HCT116 (cell line): ENCODE measurements at regions not wholly inside any gene's neighbourhood (a gene's known extent, or its start where the extent isn't known, plus 50 kb on each side); places are given as distances from the start of the nearest gene placed in this dataset.

Experiments
- ATAC-seq: fragments of 200-7000 bp; cut with Tn5 transposase; 2 replicates; pipeline ENCODE4 v1.9.1; 2020; ENCODE audit warnings: mild to moderate bottlenecking, moderate library complexity
- BruUV-seq: library from RNA; stranded (reverse); fragments of 400-500 nt; replicated peaks from 2 replicates; lab custom pipeline; 2021; lab: Mats Ljungman, UMichigan
- CTCF ChIA-PET: fragments of 300-600 bp; sonication (Branson Sonifier 250); formaldehyde crosslinking; loops from one replicate; lab custom pipeline; 2021; ENCODE audit warnings: antibody characterized with exemption; lab: Charles Lee
- POLR2A ChIA-PET: fragments of 300-600, 350-600 bp; sonication (Branson Sonifier 250); formaldehyde crosslinking; loops from one replicate; lab custom pipeline; 2021; ENCODE audit warnings: antibody characterized with exemption; lab: Charles Lee
- RAD21 ChIA-PET, 2 experiments: fragments of 300-600 bp; sonication (Branson Sonifier 250); formaldehyde crosslinking; loops; one replicate each; lab custom pipeline; 2023; ENCODE audit warnings: low total read pairs in 2 of 2; ENCODE audit not compliant: uncharacterized antibody in 2 of 2, unreplicated experiment in 2 of 2, low non-redundant PET in 1 of 2; lab: Charles Lee
- DNase-seq: peaks from one replicate; pipeline ENCODE4 v3.0.0-alpha.2; 2010; ENCODE audit warnings: low read depth, low spot score
- H2AFZ ChIP-seq: fragments of 200-600 bp; shearing (Covaris generic), sonication (generic); 2 replicates; pipeline ENCODE4 v1.6.1; 2017; ENCODE audit warnings: low read depth, mixed run types, mixed read lengths, antibody characterized with exemption, low read length; ENCODE audit not compliant: poor library complexity, severe bottlenecking
- H3K27ac ChIP-seq: 2 replicates; pipeline ENCODE4 v1.5.1; 2012; ENCODE audit warnings: low read depth, low read length
- H3K27me3 ChIP-seq: fragments of 200-600 bp; sonication (generic); 2 replicates; pipeline ENCODE4 v1.6.1; 2016; ENCODE audit warnings: mixed run types, low read length, mixed read lengths; ENCODE audit not compliant: insufficient read depth
- H3K36me3 ChIP-seq, 2 experiments: fragments of 200-500 bp in 1 of 2; fragments of 200-600 bp in 1 of 2; sonication (Bioruptor generic) in 1 of 2; sonication (generic) in 1 of 2; 2 replicates each; pipeline versions ENCODE4 v1.5.1 to v1.6.1; 2014 to 2016; ENCODE audit warnings: low read length in 2 of 2, inconsistent platforms in 1 of 2, mixed read lengths in 1 of 2, mixed run types in 1 of 2; ENCODE audit not compliant: insufficient read depth in 2 of 2, control insufficient read depth in 1 of 2
- H3K4me1 ChIP-seq, 2 experiments: fragments of 200-600 bp in 1 of 2; sonication (generic) in 1 of 2; 2 replicates each; pipeline versions ENCODE4 v1.5.1 to v1.6.1; 2012 to 2017; ENCODE audit warnings: low read length in 2 of 2, inconsistent platforms in 1 of 2, mild to moderate bottlenecking in 1 of 2, mixed read lengths in 1 of 2, mixed run types in 1 of 2, moderate library complexity in 1 of 2; ENCODE audit not compliant: insufficient read depth in 2 of 2, control insufficient read depth in 1 of 2
- H3K4me2 ChIP-seq: fragments of 200-600 bp; sonication (generic); 2 replicates; pipeline ENCODE4 v1.6.1; 2017; ENCODE audit warnings: mixed run types, low read length, mixed read lengths
- H3K4me3 ChIP-seq, 2 experiments: fragments of 200-600 bp in 1 of 2; sonication (generic) in 1 of 2; replicated peaks in 1 of 2; 2 replicates each; pipeline ENCODE4 v1.5.1; 2011 to 2016; ENCODE audit warnings: low read length in 2 of 2, control low read depth in 1 of 2, low read depth in 1 of 2, mild to moderate bottlenecking in 1 of 2, mixed read lengths in 1 of 2, mixed run types in 1 of 2
- H3K79me2 ChIP-seq: fragments of 200-600 bp; sonication (generic); 2 replicates; pipeline ENCODE4 v1.6.1; 2017; ENCODE audit warnings: mild to moderate bottlenecking, mixed run types, low read length, moderate library complexity, mixed read lengths; ENCODE audit not compliant: insufficient read depth
- H3K9ac ChIP-seq: fragments of 200-600 bp; sonication (generic); 2 replicates; pipeline ENCODE4 v1.6.1; 2016; ENCODE audit warnings: low read length, mixed read lengths
- H3K9me2 ChIP-seq: fragments of 200-600 bp; sonication (generic), shearing (Covaris generic); 2 replicates; pipeline ENCODE4 v1.6.1; 2017; ENCODE audit warnings: mixed run types, mild to moderate bottlenecking, moderate library complexity; ENCODE audit not compliant: insufficient read depth
- H3K9me3 ChIP-seq, 2 experiments: fragments of 200-500 bp in 1 of 2; fragments of 200-600 bp in 1 of 2; sonication (Bioruptor generic) in 1 of 2; sonication (generic) in 1 of 2; 2 replicates each; pipeline ENCODE4 v1.6.1; 2014 to 2017; ENCODE audit warnings: low read length in 2 of 2, mixed read lengths in 2 of 2, inconsistent platforms in 1 of 2, low read depth in 1 of 2, mild to moderate bottlenecking in 1 of 2, mixed run types in 1 of 2, moderate library complexity in 1 of 2; ENCODE audit not compliant: control insufficient read depth in 1 of 2, insufficient read depth in 1 of 2
- H4K20me1 ChIP-seq: fragments of 200-600 bp; sonication (generic), shearing (Covaris generic); 2 replicates; pipeline ENCODE4 v1.6.1; 2017; ENCODE audit warnings: mixed run types, mild to moderate bottlenecking, moderate library complexity; ENCODE audit not compliant: insufficient read depth
- CEBPB ChIP-seq: IDR thresholded peaks from 2 replicates; pipeline ENCODE4 v1.6.1; 2012; ENCODE audit warnings: low read depth
- ELF1 ChIP-seq: IDR thresholded peaks from 2 replicates; pipeline ENCODE4 v1.6.1; 2012; ENCODE audit warnings: low read depth, borderline replicate concordance
- EZH2 ChIP-seq: fragments of 200-600 bp; sonication (generic); IDR thresholded peaks from 2 replicates; pipeline ENCODE4 v1.6.1; 2017; ENCODE audit warnings: antibody characterized with exemption, mixed run types
- EZH2phosphoT487 ChIP-seq: fragments of 200-600 bp; IDR thresholded peaks from 2 replicates; pipeline ENCODE4 v1.6.1; 2018; ENCODE audit warnings: antibody characterized with exemption, borderline replicate concordance
- FOSL1 ChIP-seq: IDR thresholded peaks from 2 replicates; pipeline ENCODE4 v1.6.1; 2012; ENCODE audit warnings: low read depth
- JUND ChIP-seq: IDR thresholded peaks from 2 replicates; pipeline ENCODE4 v1.6.1; 2012
- POLR2A ChIP-seq: IDR thresholded peaks from 2 replicates; pipeline ENCODE4 v1.7.0; 2011; ENCODE audit warnings: borderline replicate concordance; ENCODE audit not compliant: insufficient read depth, insufficient read length; ENCODE audit errors: extremely low read depth
- POLR2AphosphoS5 ChIP-seq: IDR thresholded peaks from 2 replicates; pipeline ENCODE4 v1.6.1; 2011; ENCODE audit warnings: mild to moderate bottlenecking, low read depth, low read length, moderate library complexity
- RAD21 ChIP-seq: IDR thresholded peaks from 2 replicates; pipeline ENCODE4 v1.6.1; 2012; ENCODE audit warnings: low read depth, mild to moderate bottlenecking
- SIN3A ChIP-seq: IDR thresholded peaks from 2 replicates; pipeline ENCODE4 v1.6.1; 2012; ENCODE audit warnings: low read depth
- SP1 ChIP-seq: IDR thresholded peaks from 2 replicates; pipeline ENCODE4 v1.6.1; 2012; ENCODE audit warnings: low read depth
- SRF ChIP-seq: IDR thresholded peaks from 2 replicates; pipeline ENCODE4 v1.6.1; 2012; ENCODE audit warnings: low read depth
- TCF7L2 ChIP-seq: IDR thresholded peaks from 2 replicates; pipeline ENCODE4 v1.7.0; 2011; ENCODE audit warnings: borderline replicate concordance, inconsistent platforms; ENCODE audit not compliant: insufficient read depth, insufficient read length; ENCODE audit errors: extremely low read depth
- YY1 ChIP-seq: IDR thresholded peaks from 2 replicates; pipeline ENCODE4 v1.6.1; 2011; ENCODE audit warnings: low read length, low read depth, moderate library complexity, mild to moderate bottlenecking; ENCODE audit not compliant: insufficient replicate concordance; ENCODE audit errors: extremely low read depth
- ZFX ChIP-seq: fragments of 450-650 bp; IDR thresholded peaks from 2 replicates; pipeline ENCODE4 v1.6.1; 2017
- ZNF274 ChIP-seq: fragments of 200-500 bp; sonication (Bioruptor generic); IDR thresholded peaks from 2 replicates; pipeline ENCODE4 v1.6.1; 2014; ENCODE audit warnings: mild to moderate bottlenecking, low read depth, low read length, inconsistent platforms
- intact Hi-C: fragments of 100-400 bp; cut with micrococcal nuclease; formaldehyde crosslinking; loops from 2 replicates; pipeline ENCODE4 v1.10.0; 2022
- TF ChIP-seq, protein P1 (sequence below), 3 experiments: fragments of 200-600 bp in 1 of 3; sonication (generic) in 1 of 3; IDR thresholded peaks in 2 of 3; conservative IDR thresholded peaks in 1 of 3; 2 replicates each; pipeline ENCODE4 v1.5.1; 2012 to 2017; ENCODE audit warnings: low read depth in 2 of 3, low read length in 2 of 3, antibody characterized with exemption in 1 of 3, borderline replicate concordance in 1 of 3, control low read depth in 1 of 3, mild to moderate bottlenecking in 1 of 3, mixed read lengths in 1 of 3, mixed run types in 1 of 3, moderate library complexity in 1 of 3; ENCODE audit not compliant: insufficient read depth in 1 of 3
- TF ChIP-seq, protein P2 (sequence below): IDR thresholded peaks from 2 replicates; pipeline ENCODE4 v1.6.1; 2012; ENCODE audit warnings: low read depth
- TF ChIP-seq, protein P3 (sequence below): IDR thresholded peaks from 2 replicates; pipeline ENCODE4 v1.6.1; 2012
- TF ChIP-seq, protein P4 (sequence below): IDR thresholded peaks from 2 replicates; pipeline ENCODE4 v1.6.1; 2012

DNA sequence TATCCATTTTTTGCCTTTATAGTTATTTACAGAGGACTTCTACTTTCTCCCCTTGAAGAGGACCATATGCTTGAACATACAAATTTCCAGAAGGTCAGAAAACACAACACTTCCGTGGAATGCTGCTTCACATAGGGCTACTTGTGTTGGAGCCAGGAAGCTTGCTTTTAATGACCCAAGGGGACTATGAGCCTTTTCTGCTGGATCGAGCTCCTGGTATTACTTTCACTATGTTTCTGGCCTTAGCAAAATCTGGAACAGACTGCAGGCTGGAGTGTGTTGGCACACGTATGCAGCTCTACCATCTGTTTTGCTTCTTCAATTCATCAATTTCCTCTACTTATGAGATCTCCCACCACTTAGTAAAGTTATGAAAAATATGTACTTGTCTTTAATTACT lies 69.3 kb upstream of the CBLB start:
- POLR2A ChIA-PET: no interaction called here
- intact Hi-C loops: no loop called here
- Histone ChIP-seq H3K79me2 (no peaks in the 10 kb centered on the region), H3K4me3 (no peak overlapping the region), H4K20me1 (no peaks in the 10 kb centered on the region), H3K36me3 (no peaks in the 10 kb centered on the region), H3K9me2 (no peaks in the 10 kb centered on the region), H3K9ac (no peak overlapping the region), H3K4me1 (no peaks in the 10 kb centered on the region), H3K4me2 (no peak overlapping the region), H3K27ac (no peak overlapping the region), H3K9me3 (no peaks in the 10 kb centered on the region), H3K27me3 (no peaks in the 10 kb centered on the region), H2AFZ (no peak overlapping the region)
- CTCF ChIA-PET: no interaction called here
- BruUV-seq: no TSS peak
- no peak for ATAC-seq
- DNase-seq: no peak
- RAD21 ChIA-PET: no interaction called here
- TF ChIP-seq POLR2AphosphoS5 (no peak), SRF (no peak), POLR2A (no peak), EZH2phosphoT487 (no peak), TCF7L2 (no peak), YY1 (no peak), SIN3A (no peak), FOSL1 (no peak), ZNF274 (no peak), ZFX (no peak), EZH2 (no peak), SP1 (no peak), CEBPB (no peak), RAD21 (no peak), JUND (no peak), ELF1 (no peak)
- TF ChIP-seq, protein P1, sequence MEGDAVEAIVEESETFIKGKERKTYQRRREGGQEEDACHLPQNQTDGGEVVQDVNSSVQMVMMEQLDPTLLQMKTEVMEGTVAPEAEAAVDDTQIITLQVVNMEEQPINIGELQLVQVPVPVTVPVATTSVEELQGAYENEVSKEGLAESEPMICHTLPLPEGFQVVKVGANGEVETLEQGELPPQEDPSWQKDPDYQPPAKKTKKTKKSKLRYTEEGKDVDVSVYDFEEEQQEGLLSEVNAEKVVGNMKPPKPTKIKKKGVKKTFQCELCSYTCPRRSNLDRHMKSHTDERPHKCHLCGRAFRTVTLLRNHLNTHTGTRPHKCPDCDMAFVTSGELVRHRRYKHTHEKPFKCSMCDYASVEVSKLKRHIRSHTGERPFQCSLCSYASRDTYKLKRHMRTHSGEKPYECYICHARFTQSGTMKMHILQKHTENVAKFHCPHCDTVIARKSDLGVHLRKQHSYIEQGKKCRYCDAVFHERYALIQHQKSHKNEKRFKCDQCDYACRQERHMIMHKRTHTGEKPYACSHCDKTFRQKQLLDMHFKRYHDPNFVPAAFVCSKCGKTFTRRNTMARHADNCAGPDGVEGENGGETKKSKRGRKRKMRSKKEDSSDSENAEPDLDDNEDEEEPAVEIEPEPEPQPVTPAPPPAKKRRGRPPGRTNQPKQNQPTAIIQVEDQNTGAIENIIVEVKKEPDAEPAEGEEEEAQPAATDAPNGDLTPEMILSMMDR (IDR thresholded peaks at IDR 0.05 in 2 of 3, conservative IDR thresholded peaks at IDR 0.05 in 1 of 3; ENCODE audit: borderline replicate concordance in 1 of 3, insufficient read depth in 1 of 3, low read depth in 2 of 3, low read length in 2 of 3): no peak
- TF ChIP-seq, protein P2, sequence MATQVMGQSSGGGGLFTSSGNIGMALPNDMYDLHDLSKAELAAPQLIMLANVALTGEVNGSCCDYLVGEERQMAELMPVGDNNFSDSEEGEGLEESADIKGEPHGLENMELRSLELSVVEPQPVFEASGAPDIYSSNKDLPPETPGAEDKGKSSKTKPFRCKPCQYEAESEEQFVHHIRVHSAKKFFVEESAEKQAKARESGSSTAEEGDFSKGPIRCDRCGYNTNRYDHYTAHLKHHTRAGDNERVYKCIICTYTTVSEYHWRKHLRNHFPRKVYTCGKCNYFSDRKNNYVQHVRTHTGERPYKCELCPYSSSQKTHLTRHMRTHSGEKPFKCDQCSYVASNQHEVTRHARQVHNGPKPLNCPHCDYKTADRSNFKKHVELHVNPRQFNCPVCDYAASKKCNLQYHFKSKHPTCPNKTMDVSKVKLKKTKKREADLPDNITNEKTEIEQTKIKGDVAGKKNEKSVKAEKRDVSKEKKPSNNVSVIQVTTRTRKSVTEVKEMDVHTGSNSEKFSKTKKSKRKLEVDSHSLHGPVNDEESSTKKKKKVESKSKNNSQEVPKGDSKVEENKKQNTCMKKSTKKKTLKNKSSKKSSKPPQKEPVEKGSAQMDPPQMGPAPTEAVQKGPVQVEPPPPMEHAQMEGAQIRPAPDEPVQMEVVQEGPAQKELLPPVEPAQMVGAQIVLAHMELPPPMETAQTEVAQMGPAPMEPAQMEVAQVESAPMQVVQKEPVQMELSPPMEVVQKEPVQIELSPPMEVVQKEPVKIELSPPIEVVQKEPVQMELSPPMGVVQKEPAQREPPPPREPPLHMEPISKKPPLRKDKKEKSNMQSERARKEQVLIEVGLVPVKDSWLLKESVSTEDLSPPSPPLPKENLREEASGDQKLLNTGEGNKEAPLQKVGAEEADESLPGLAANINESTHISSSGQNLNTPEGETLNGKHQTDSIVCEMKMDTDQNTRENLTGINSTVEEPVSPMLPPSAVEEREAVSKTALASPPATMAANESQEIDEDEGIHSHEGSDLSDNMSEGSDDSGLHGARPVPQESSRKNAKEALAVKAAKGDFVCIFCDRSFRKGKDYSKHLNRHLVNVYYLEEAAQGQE: no peak
- TF ChIP-seq, protein P3, sequence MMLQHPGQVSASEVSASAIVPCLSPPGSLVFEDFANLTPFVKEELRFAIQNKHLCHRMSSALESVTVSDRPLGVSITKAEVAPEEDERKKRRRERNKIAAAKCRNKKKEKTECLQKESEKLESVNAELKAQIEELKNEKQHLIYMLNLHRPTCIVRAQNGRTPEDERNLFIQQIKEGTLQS: no peak
- TF ChIP-seq, protein P4, sequence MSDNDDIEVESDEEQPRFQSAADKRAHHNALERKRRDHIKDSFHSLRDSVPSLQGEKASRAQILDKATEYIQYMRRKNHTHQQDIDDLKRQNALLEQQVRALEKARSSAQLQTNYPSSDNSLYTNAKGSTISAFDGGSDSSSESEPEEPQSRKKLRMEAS: no peak
